ENCODE measurements at regions not wholly inside any gene's neighbourhood (a gene's known extent, or its start where the extent isn't known, plus 50 kb on each side); places are given as distances from the start of the nearest gene placed in this dataset.

- BruUV-seq (replicated peaks), result no TSS peak
- Histone ChIP-seq H3K79me2 (ENCODE audit: low read length) (no peaks in the 10 kb centered on the region), H3K36me3 (ENCODE audit: low read depth, low read length) (no peaks in the 10 kb centered on the region), H3K4me1 (ENCODE audit: insufficient read depth, low read length) (no peaks in the 10 kb centered on the region), H3K9ac (ENCODE audit: low read length) (no peak overlapping the region), H3K9me3 (ENCODE audit: low read length) (no peaks in the 10 kb centered on the region), H3K27me3 (ENCODE audit: low read length) (no peaks in the 10 kb centered on the region), H4K20me1 (ENCODE audit: low read length) (no peaks in the 10 kb centered on the region), H3K4me2 (ENCODE audit: low read length) (no peak overlapping the region), H3K27ac (ENCODE audit: low read length) (no peak overlapping the region), H3K4me3 (ENCODE audit: low read length) (no peak overlapping the region), H3K9me2 (replicated peaks; ENCODE audit: low read length) (no peaks in the 10 kb centered on the region), H2AFZ (ENCODE audit: low read length) (no peak overlapping the region), H3F3A (ENCODE audit: low read length, unreplicated experiment) (no peaks in the 10 kb centered on the region)
- ATAC-seq, result no peak
- ChIA-PET POLR2A (ENCODE audit: unreplicated experiment) (interaction anchor here (0.9 kb wide), 1 partner anchor 44 kb away, joined by 10 read pairs; no protein-coding TSS in a partner anchor), CTCF (no interaction called here)
- intact Hi-C loops (cut with micrococcal nuclease), result loop anchor here (2.0 kb wide), 1 partner anchor 233 kb away; no protein-coding TSS in a partner anchor
- TF ChIP-seq EZH2phosphoT487 (IDR thresholded peaks at IDR 0.05; ENCODE audit: borderline replicate concordance, low read length) (no peak), EZH2 (IDR thresholded peaks at IDR 0.05; ENCODE audit: low read length, unreplicated experiment) (no peak), CTCF (conservative IDR thresholded peaks at IDR 0.05; ENCODE audit: low read depth, low read length) (no peak)
- DNase-seq, result no peak
Observed at GRCh38 chr1:162937716-162938395, 76.9 kb upstream of the CCDC190 start.

- H3F3A ChIP-seq (ENCODE audit: low read length, unreplicated experiment), result no peaks in the 10 kb centered on the region
- POLR2A ChIA-PET (ENCODE audit: unreplicated experiment), result no interaction called here
- ATAC-seq, result no peak
- no TSS peak for BruUV-seq (replicated peaks)
- no peaks in the 10 kb centered on the region for H3K36me3 ChIP-seq (ENCODE audit: low read depth, low read length)
- H4K20me1 ChIP-seq (ENCODE audit: low read length), result no peaks in the 10 kb centered on the region
- H3K4me2 ChIP-seq (ENCODE audit: low read length), result no peak overlapping the region
- DNase-seq, result no peak
- H3K9me3 ChIP-seq (ENCODE audit: low read length), result no peaks in the 10 kb centered on the region
- no peak overlapping the region for H3K9ac ChIP-seq (ENCODE audit: low read length)
- intact Hi-C loops (cut with micrococcal nuclease), result loop anchor here (2.0 kb wide), 1 partner anchor 52 kb away; no protein-coding TSS in a partner anchor
- no peak overlapping the region for H2AFZ ChIP-seq (ENCODE audit: low read length)
- H3K27ac ChIP-seq (ENCODE audit: low read length), result no peak overlapping the region
- no peaks in the 10 kb centered on the region for H3K79me2 ChIP-seq (ENCODE audit: low read length)
- CTCF ChIA-PET, result interaction anchor here (0.6 to 0.9 kb wide), 2 partner anchors 53 to 231 kb away, joined by 4 to 6 read pairs; no protein-coding TSS in a partner anchor
- TF ChIP-seq CTCF (conservative IDR thresholded peaks at IDR 0.05; ENCODE audit: low read depth, low read length), result no peak
- no peak for TF ChIP-seq EZH2 (IDR thresholded peaks at IDR 0.05; ENCODE audit: low read length, unreplicated experiment)
- TF ChIP-seq EZH2phosphoT487 (IDR thresholded peaks at IDR 0.05; ENCODE audit: borderline replicate concordance, low read length), result no peak
- H3K4me1 ChIP-seq (ENCODE audit: insufficient read depth, low read length), result no peaks in the 10 kb centered on the region
- H3K9me2 ChIP-seq (replicated peaks; ENCODE audit: low read length), result no peaks in the 10 kb centered on the region
- H3K27me3 ChIP-seq (ENCODE audit: low read length), result no peaks in the 10 kb centered on the region
- no peak overlapping the region for H3K4me3 ChIP-seq (ENCODE audit: low read length)
Observed at GRCh38 chr1:162930976-162931560, 70.1 kb upstream of the CCDC190 start.

- H3K79me2 ChIP-seq (ENCODE audit: low read length), result no peaks in the 10 kb centered on the region
- H3K4me3 ChIP-seq (ENCODE audit: low read length), result no peak overlapping the region
- CTCF ChIA-PET, result interaction anchor here (0.9 kb wide), 1 partner anchor 52 kb away, joined by 6 read pairs; no protein-coding TSS in a partner anchor
- POLR2A ChIA-PET (ENCODE audit: unreplicated experiment), result no interaction called here
- no peaks in the 10 kb centered on the region for H3K36me3 ChIP-seq (ENCODE audit: low read depth, low read length)
- H3K27me3 ChIP-seq (ENCODE audit: low read length), result no peaks in the 10 kb centered on the region
- DNase-seq, result no peak
- intact Hi-C loops (cut with micrococcal nuclease), result loop anchor here (2.0 kb wide), 1 partner anchor 52 kb away; no protein-coding TSS in a partner anchor
- H3K9me3 ChIP-seq (ENCODE audit: low read length), result no peaks in the 10 kb centered on the region
- no peak overlapping the region for H3K4me2 ChIP-seq (ENCODE audit: low read length)
- BruUV-seq (replicated peaks), result no TSS peak
- no peak overlapping the region for H2AFZ ChIP-seq (ENCODE audit: low read length)
- H3K9me2 ChIP-seq (replicated peaks; ENCODE audit: low read length), result no peaks in the 10 kb centered on the region
- no peak for TF ChIP-seq EZH2phosphoT487 (IDR thresholded peaks at IDR 0.05; ENCODE audit: borderline replicate concordance, low read length)
- no peak for TF ChIP-seq CTCF (conservative IDR thresholded peaks at IDR 0.05; ENCODE audit: low read depth, low read length)
- no peak overlapping the region for H3K27ac ChIP-seq (ENCODE audit: low read length)
- no peak overlapping the region for H3K9ac ChIP-seq (ENCODE audit: low read length)
- no peaks in the 10 kb centered on the region for H4K20me1 ChIP-seq (ENCODE audit: low read length)
- H3F3A ChIP-seq (ENCODE audit: low read length, unreplicated experiment), result no peaks in the 10 kb centered on the region
- no peaks in the 10 kb centered on the region for H3K4me1 ChIP-seq (ENCODE audit: insufficient read depth, low read length)
- ATAC-seq, result no peak
Observed at GRCh38 chr1:162930532-162930931, 69.6 kb upstream of the CCDC190 start.

Measured in PC-3 (cell line).